HepG2 (cell line): ENCODE measurements at regions not wholly inside any gene's neighbourhood (a gene's known extent, or its start where the extent isn't known, plus 50 kb on each side); places are given as distances from the start of the nearest gene placed in this dataset.

Experiments
- ATAC-seq: fragments of 200-7000 bp; cut with Tn5 transposase; 3 replicates; pipeline ENCODE4 v1.9.1; 2020; ENCODE audit warnings: mild to moderate bottlenecking, moderate library complexity
- BruUV-seq: library from RNA; stranded (reverse); fragments of 400-500 nt; replicated peaks from 2 replicates; lab custom pipeline; 2021; lab: Mats Ljungman, UMichigan
- CTCF ChIA-PET: fragments of 300-600 bp; formaldehyde crosslinking; extraction: SDS; loops from one replicate; lab custom pipeline; 2021; ENCODE audit warnings: low total read pairs, inconsistent platforms, low intra/inter-chr PET ratio; lab: Yijun Ruan, JAX
- POLR2A ChIA-PET: fragments of 350-600 bp; sonication (Branson Sonifier 250); formaldehyde crosslinking; loops from one replicate; lab custom pipeline; 2020; ENCODE audit warnings: antibody characterized with exemption, inconsistent platforms; lab: Yijun Ruan, JAX
- DNase-seq: peaks from one replicate; pipeline ENCODE4 v3.0.0-alpha.2; 2015; ENCODE audit warnings: low spot score
- FAIRE-seq: peaks from 3 replicates; lab custom pipeline; 2011; peaks lifted over from hg19 to GRCh38; lab: Jason Lieb, UNC
- H2AFZ ChIP-seq: one replicate; pipeline ENCODE4 v1.6.1; 2011; ENCODE audit warnings: low read length, inconsistent platforms
- H3K27ac ChIP-seq: fragments of 300-600 bp; 3 replicates; pipeline ENCODE4 v1.8.0; 2011; ENCODE audit warnings: mixed run types, mild to moderate bottlenecking, mixed read lengths, low read length, inconsistent platforms; ENCODE audit not compliant: insufficient read depth; ENCODE audit errors: extremely low read length
- H3K27me3 ChIP-seq, 2 experiments: fragments of 200-600 bp in 1 of 2; 2 replicates in 1 of 2; 3 replicates in 1 of 2; pipeline versions ENCODE4 v1.6.0 to v1.8.0; 2011; ENCODE audit warnings: low read length in 2 of 2, mild to moderate bottlenecking in 2 of 2, moderate library complexity in 2 of 2, inconsistent platforms in 1 of 2; ENCODE audit not compliant: insufficient read depth in 2 of 2, control insufficient read depth in 1 of 2
- H3K36me3 ChIP-seq, 2 experiments: fragments of 200-600 bp in 1 of 2; replicated peaks in 1 of 2; 2 replicates in 1 of 2; 3 replicates in 1 of 2; pipeline versions ENCODE4 v1.5.1 to v1.8.0; 2011; ENCODE audit warnings: low read length in 2 of 2, inconsistent platforms in 1 of 2; ENCODE audit not compliant: insufficient read depth in 2 of 2, control insufficient read depth in 1 of 2
- H3K4me1 ChIP-seq: 2 replicates; pipeline ENCODE4 v1.5.1; 2012; ENCODE audit warnings: low read length, inconsistent platforms; ENCODE audit not compliant: insufficient read depth
- H3K4me2 ChIP-seq: 2 replicates; pipeline ENCODE4 v1.6.0; 2011; ENCODE audit warnings: low read depth, low read length, inconsistent platforms
- H3K4me3 ChIP-seq, 3 experiments: fragments of 200-600 bp in 1 of 3; sonication (generic), shearing (Covaris generic) in 1 of 3; replicated peaks in 1 of 3; 2 replicates each; pipeline ENCODE4 v1.5.1; 2011 to 2016; ENCODE audit warnings: low read length in 3 of 3, inconsistent platforms in 2 of 3, low read depth in 2 of 3, mild to moderate bottlenecking in 2 of 3, control low read depth in 1 of 3, mixed read lengths in 1 of 3; ENCODE audit not compliant: insufficient read depth in 1 of 3
- H3K79me2 ChIP-seq: one replicate; pipeline ENCODE4 v1.6.1; 2011; ENCODE audit warnings: low read length, inconsistent platforms; ENCODE audit not compliant: insufficient read depth
- H3K9ac ChIP-seq: 2 replicates; pipeline ENCODE4 v1.6.0; 2011; ENCODE audit warnings: mild to moderate bottlenecking, low read depth, low read length, inconsistent platforms; ENCODE audit not compliant: insufficient read depth
- H3K9me3 ChIP-seq: 2 replicates; pipeline ENCODE4 v1.5.1; 2012; ENCODE audit warnings: mild to moderate bottlenecking, low read length
- H4K20me1 ChIP-seq: 2 replicates; pipeline ENCODE4 v1.6.0; 2011; ENCODE audit warnings: inconsistent platforms, mild to moderate bottlenecking, low read length, moderate library complexity; ENCODE audit not compliant: insufficient read depth
- DPF2 ChIP-seq: sonication (generic); formaldehyde crosslinking; IDR thresholded peaks from 2 replicates; pipeline ENCODE4 v1.4.0; 2020; ENCODE audit warnings: mild to moderate bottlenecking, low read depth, missing genetic modification reagents, borderline replicate concordance
- HCFC1 ChIP-seq: fragments of 150-350 bp; IDR thresholded peaks from 2 replicates; pipeline ENCODE4 v1.6.1; 2014; ENCODE audit warnings: low read depth, low read length
- MAZ ChIP-seq, 2 experiments: sonication (generic) in 1 of 2; formaldehyde crosslinking in 1 of 2; IDR thresholded peaks; 2 replicates each; pipeline versions ENCODE4 v1.5.0 to v1.6.1; 2012 to 2020; ENCODE audit warnings: low read depth in 2 of 2, mild to moderate bottlenecking in 2 of 2, borderline replicate concordance in 1 of 2, improper control_type of control experiment in 1 of 2, low read length in 1 of 2, missing genetic modification reagents in 1 of 2, moderate library complexity in 1 of 2
- PAWR ChIP-seq: sonication (generic); formaldehyde crosslinking; IDR thresholded peaks from 2 replicates; pipeline ENCODE4 v1.4.0; 2020; ENCODE audit warnings: missing genetic modification reagents, mild to moderate bottlenecking, borderline replicate concordance
- SCMH1 ChIP-seq: sonication (generic); formaldehyde crosslinking; IDR thresholded peaks from 2 replicates; pipeline ENCODE4 v1.9.0; 2021; ENCODE audit warnings: missing genetic modification reagents, mild to moderate bottlenecking, borderline replicate concordance
- SIN3A ChIP-seq: IDR thresholded peaks from 2 replicates; pipeline ENCODE4 v1.6.1; 2011; ENCODE audit warnings: low read depth, mild to moderate bottlenecking, control low read depth, low read length, borderline replicate concordance
- ZNF33A ChIP-seq: sonication (generic); formaldehyde crosslinking; IDR thresholded peaks from 2 replicates; pipeline ENCODE4 v1.5.1; 2020; ENCODE audit warnings: missing genetic modification reagents, mild to moderate bottlenecking, moderate library complexity, borderline replicate concordance
- ZNF512B ChIP-seq: sonication (generic); formaldehyde crosslinking; IDR thresholded peaks from 2 replicates; pipeline ENCODE4 v1.5.1; 2020; ENCODE audit warnings: missing genetic modification reagents, mild to moderate bottlenecking, borderline replicate concordance
- ZNF781 ChIP-seq: sonication (generic); formaldehyde crosslinking; IDR thresholded peaks from 2 replicates; pipeline ENCODE4 v1.5.1; 2020; ENCODE audit warnings: borderline replicate concordance, mild to moderate bottlenecking, missing genetic modification reagents; ENCODE audit errors: not compliant biosample characterization
- WGBS: methylation state at CpG from one replicate; pipeline ENCODE4 v1.1.6; 2017; ENCODE audit warnings: low lambda C conversion rate; 5-methylcytosine and 5-hydroxymethylcytosine counted together
- in situ Hi-C: cut with HindIII; loops from 2 replicates; pipeline ENCODE4 v1.10.0; 2017; ENCODE audit warnings: low pct_unique_long_range_greater_than_20kb; ENCODE audit not compliant: extremely low pct_ligation_motif_present
- intact Hi-C: fragments of 100-400 bp; cut with micrococcal nuclease; formaldehyde crosslinking; loops from one replicate; pipeline ENCODE4 v1.10.0; 2022; ENCODE audit not compliant: unreplicated experiment
- TF ChIP-seq, protein P1 (sequence below): sonication (generic); formaldehyde crosslinking; IDR thresholded peaks from 2 replicates; pipeline ENCODE4 v1.9.0; 2021; ENCODE audit warnings: mild to moderate bottlenecking, missing genetic modification reagents
- TF ChIP-seq, protein P2 (sequence below): sonication (generic); formaldehyde crosslinking; IDR thresholded peaks from 2 replicates; pipeline ENCODE4 v1.4.0; 2020; ENCODE audit warnings: low read depth, mild to moderate bottlenecking, missing genetic modification reagents

- H3K27me3 ChIP-seq: peaks cover 0 to 2% of the 10 kb centered on the region in 2 experiments; a peak in 2 of 5 replicates
- intact Hi-C loops: loop anchor here (5.0 kb wide), 1 partner anchor 273 kb away; no protein-coding TSS in a partner anchor
- H2AFZ ChIP-seq: no peak overlapping the region
- TF ChIP-seq DPF2 (CRISPR knock-in tag) (no peak), PAWR (CRISPR knock-in tag) (no peak), MAZ (IDR thresholded peaks at IDR 0.05; ENCODE audit: borderline replicate concordance, low read depth, low read length) (no peak), MAZ (CRISPR knock-in tag; IDR thresholded peaks at IDR 0.05; ENCODE audit: low read depth) (no peak), HCFC1 (no peak), ZNF781 (CRISPR knock-in tag) (no peak), ZNF512B (no peak), SIN3A (no peak), ZNF33A (CRISPR knock-in tag) (no peak), SCMH1 (CRISPR knock-in tag) (no peak)
- TF ChIP-seq, protein P1, sequence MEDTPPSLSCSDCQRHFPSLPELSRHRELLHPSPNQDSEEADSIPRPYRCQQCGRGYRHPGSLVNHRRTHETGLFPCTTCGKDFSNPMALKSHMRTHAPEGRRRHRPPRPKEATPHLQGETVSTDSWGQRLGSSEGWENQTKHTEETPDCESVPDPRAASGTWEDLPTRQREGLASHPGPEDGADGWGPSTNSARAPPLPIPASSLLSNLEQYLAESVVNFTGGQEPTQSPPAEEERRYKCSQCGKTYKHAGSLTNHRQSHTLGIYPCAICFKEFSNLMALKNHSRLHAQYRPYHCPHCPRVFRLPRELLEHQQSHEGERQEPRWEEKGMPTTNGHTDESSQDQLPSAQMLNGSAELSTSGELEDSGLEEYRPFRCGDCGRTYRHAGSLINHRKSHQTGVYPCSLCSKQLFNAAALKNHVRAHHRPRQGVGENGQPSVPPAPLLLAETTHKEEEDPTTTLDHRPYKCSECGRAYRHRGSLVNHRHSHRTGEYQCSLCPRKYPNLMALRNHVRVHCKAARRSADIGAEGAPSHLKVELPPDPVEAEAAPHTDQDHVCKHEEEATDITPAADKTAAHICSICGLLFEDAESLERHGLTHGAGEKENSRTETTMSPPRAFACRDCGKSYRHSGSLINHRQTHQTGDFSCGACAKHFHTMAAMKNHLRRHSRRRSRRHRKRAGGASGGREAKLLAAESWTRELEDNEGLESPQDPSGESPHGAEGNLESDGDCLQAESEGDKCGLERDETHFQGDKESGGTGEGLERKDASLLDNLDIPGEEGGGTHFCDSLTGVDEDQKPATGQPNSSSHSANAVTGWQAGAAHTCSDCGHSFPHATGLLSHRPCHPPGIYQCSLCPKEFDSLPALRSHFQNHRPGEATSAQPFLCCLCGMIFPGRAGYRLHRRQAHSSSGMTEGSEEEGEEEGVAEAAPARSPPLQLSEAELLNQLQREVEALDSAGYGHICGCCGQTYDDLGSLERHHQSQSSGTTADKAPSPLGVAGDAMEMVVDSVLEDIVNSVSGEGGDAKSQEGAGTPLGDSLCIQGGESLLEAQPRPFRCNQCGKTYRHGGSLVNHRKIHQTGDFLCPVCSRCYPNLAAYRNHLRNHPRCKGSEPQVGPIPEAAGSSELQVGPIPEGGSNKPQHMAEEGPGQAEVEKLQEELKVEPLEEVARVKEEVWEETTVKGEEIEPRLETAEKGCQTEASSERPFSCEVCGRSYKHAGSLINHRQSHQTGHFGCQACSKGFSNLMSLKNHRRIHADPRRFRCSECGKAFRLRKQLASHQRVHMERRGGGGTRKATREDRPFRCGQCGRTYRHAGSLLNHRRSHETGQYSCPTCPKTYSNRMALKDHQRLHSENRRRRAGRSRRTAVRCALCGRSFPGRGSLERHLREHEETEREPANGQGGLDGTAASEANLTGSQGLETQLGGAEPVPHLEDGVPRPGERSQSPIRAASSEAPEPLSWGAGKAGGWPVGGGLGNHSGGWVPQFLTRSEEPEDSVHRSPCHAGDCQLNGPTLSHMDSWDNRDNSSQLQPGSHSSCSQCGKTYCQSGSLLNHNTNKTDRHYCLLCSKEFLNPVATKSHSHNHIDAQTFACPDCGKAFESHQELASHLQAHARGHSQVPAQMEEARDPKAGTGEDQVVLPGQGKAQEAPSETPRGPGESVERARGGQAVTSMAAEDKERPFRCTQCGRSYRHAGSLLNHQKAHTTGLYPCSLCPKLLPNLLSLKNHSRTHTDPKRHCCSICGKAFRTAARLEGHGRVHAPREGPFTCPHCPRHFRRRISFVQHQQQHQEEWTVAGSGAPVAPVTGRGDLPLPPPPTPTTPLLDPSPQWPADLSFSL (CRISPR knock-in tag): no peak
- TF ChIP-seq, protein P2, sequence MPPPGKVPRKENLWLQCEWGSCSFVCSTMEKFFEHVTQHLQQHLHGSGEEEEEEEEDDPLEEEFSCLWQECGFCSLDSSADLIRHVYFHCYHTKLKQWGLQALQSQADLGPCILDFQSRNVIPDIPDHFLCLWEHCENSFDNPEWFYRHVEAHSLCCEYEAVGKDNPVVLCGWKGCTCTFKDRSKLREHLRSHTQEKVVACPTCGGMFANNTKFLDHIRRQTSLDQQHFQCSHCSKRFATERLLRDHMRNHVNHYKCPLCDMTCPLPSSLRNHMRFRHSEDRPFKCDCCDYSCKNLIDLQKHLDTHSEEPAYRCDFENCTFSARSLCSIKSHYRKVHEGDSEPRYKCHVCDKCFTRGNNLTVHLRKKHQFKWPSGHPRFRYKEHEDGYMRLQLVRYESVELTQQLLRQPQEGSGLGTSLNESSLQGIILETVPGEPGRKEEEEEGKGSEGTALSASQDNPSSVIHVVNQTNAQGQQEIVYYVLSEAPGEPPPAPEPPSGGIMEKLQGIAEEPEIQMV (CRISPR knock-in tag): no peak
- ATAC-seq: no peak
- no peak overlapping the region for H3K9ac ChIP-seq
- CTCF ChIA-PET: no interaction called here
- no peak for DNase-seq
- no TSS peak for BruUV-seq
- H3K4me3 ChIP-seq: no peak overlapping the region
- no peaks in the 10 kb centered on the region for H3K4me1 ChIP-seq
- POLR2A ChIA-PET: no interaction called here
- no peak overlapping the region for H3K4me2 ChIP-seq
- no peaks in the 10 kb centered on the region for H4K20me1 ChIP-seq
- in situ Hi-C loops: loop anchor here (5.0 to 25.0 kb wide), 2 partner anchors 253 to 353 kb away; no protein-coding TSS in a partner anchor
- no peaks in the 10 kb centered on the region for H3K79me2 ChIP-seq
- H3K9me3 ChIP-seq: no peaks in the 10 kb centered on the region
- FAIRE-seq: no peak
- H3K36me3 ChIP-seq: no peaks in the 10 kb centered on the region
- no peak overlapping the region for H3K27ac ChIP-seq
- 45% methylated on average over 6 of the region's 25 CpGs for WGBS
Measured at GRCh38 chr11:60615497-60615896, 83.9 kb upstream of the MS4A8 start.
